Testis (tissue), 2 donors: ENCODE measurements at regions not wholly inside any gene's neighbourhood (a gene's known extent, or its start where the extent isn't known, plus 50 kb on each side); places are given as distances from the start of the nearest gene placed in this dataset.

ENCODE experiments used
- CTCF ChIP-seq, 3 experiments: fragments of 450-650 bp in 2 of 3; fragments of 200-600 bp in 1 of 3; sonication (generic) in 1 of 3; IDR thresholded peaks; one replicate each; pipeline ENCODE4 v1.5.1; 2016 to 2019; ENCODE audit warnings: antibody characterized with exemption in 3 of 3, mild to moderate bottlenecking in 2 of 3, moderate library complexity in 1 of 3
- POLR2A ChIP-seq: fragments of 450-650 bp; IDR thresholded peaks from one replicate; pipeline ENCODE4 v1.6.1; 2017; ENCODE audit warnings: antibody characterized with exemption, mild to moderate bottlenecking, moderate library complexity

- no peak for TF ChIP-seq CTCF (IDR thresholded peaks at IDR 0.05)
- no peak for TF ChIP-seq POLR2A
These were observed 253.1 kb upstream of the HSFY2 start for GRCh38 chrY:19026631-19027030.
